ENCODE measurements at regions not wholly inside any gene's neighbourhood (a gene's known extent, or its start where the extent isn't known, plus 50 kb on each side); places are given as distances from the start of the nearest gene placed in this dataset.

DNA sequence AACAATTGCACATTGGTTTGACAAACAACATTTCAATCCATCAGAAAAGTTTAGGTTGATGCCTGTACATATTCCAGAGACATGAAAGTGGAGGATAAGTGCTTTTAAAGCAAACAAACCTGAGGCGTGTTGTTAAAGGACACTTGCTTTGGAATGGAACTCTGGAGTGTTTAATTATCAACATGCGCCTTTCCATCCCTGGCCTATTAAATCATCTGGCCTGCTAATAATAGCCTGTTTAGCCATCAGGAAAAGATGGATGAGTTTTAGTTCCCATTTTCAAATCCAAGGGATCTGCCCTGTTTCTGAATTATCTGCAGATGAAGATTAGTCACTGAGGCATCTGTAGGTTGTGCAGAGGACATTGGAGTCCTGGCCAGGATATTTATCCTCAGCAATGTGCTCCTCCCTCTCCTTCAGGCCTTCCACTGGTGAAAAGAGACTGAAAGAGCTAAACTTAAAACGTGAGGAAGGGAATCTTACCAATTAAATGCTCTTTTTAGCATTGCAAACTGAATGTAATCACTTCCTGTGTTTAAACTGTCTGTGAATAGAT is 388.9 kb downstream of the PPARGC1A start:
- no peaks in the 10 kb centered on the region for H3K27me3 ChIP-seq (ENCODE audit: control insufficient read depth, insufficient read depth, low read length)
- in situ Hi-C loops (cut with HindIII; ENCODE audit: low pct_unique_long_range_greater_than_20kb, low sequenced_read_pairs): no loop called here
- intact Hi-C loops (cut with micrococcal nuclease; ENCODE audit: unreplicated experiment): no loop called here
- no peak overlapping the region for H3K4me3 ChIP-seq (ENCODE audit: low read depth in 2 of 2, low read length in 2 of 2)
- TF ChIP-seq SIN3A (IDR thresholded peaks at IDR 0.05; ENCODE audit: borderline replicate concordance, insufficient read depth, low read depth, low read length): no peak
- TF ChIP-seq, protein P1, sequence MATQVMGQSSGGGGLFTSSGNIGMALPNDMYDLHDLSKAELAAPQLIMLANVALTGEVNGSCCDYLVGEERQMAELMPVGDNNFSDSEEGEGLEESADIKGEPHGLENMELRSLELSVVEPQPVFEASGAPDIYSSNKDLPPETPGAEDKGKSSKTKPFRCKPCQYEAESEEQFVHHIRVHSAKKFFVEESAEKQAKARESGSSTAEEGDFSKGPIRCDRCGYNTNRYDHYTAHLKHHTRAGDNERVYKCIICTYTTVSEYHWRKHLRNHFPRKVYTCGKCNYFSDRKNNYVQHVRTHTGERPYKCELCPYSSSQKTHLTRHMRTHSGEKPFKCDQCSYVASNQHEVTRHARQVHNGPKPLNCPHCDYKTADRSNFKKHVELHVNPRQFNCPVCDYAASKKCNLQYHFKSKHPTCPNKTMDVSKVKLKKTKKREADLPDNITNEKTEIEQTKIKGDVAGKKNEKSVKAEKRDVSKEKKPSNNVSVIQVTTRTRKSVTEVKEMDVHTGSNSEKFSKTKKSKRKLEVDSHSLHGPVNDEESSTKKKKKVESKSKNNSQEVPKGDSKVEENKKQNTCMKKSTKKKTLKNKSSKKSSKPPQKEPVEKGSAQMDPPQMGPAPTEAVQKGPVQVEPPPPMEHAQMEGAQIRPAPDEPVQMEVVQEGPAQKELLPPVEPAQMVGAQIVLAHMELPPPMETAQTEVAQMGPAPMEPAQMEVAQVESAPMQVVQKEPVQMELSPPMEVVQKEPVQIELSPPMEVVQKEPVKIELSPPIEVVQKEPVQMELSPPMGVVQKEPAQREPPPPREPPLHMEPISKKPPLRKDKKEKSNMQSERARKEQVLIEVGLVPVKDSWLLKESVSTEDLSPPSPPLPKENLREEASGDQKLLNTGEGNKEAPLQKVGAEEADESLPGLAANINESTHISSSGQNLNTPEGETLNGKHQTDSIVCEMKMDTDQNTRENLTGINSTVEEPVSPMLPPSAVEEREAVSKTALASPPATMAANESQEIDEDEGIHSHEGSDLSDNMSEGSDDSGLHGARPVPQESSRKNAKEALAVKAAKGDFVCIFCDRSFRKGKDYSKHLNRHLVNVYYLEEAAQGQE (IDR thresholded peaks at IDR 0.05; ENCODE audit: insufficient read depth in 1 of 2, low read depth in 2 of 2, low read length in 1 of 2): no peak
- no peak for TF ChIP-seq TCF7L2 (IDR thresholded peaks at IDR 0.05; ENCODE audit: low read depth, low read length)
- TF ChIP-seq, protein P2, sequence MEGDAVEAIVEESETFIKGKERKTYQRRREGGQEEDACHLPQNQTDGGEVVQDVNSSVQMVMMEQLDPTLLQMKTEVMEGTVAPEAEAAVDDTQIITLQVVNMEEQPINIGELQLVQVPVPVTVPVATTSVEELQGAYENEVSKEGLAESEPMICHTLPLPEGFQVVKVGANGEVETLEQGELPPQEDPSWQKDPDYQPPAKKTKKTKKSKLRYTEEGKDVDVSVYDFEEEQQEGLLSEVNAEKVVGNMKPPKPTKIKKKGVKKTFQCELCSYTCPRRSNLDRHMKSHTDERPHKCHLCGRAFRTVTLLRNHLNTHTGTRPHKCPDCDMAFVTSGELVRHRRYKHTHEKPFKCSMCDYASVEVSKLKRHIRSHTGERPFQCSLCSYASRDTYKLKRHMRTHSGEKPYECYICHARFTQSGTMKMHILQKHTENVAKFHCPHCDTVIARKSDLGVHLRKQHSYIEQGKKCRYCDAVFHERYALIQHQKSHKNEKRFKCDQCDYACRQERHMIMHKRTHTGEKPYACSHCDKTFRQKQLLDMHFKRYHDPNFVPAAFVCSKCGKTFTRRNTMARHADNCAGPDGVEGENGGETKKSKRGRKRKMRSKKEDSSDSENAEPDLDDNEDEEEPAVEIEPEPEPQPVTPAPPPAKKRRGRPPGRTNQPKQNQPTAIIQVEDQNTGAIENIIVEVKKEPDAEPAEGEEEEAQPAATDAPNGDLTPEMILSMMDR (IDR thresholded peaks at IDR 0.05): no peak
- TF ChIP-seq POLR2AphosphoS5 (IDR thresholded peaks at IDR 0.05; ENCODE audit: low read depth, low read length): no peak
- no TSS peak for BruUV-seq (replicated peaks)
- DNase-seq (ENCODE audit: low read depth, low spot score): no peak
- ChIA-PET POLR2A (no interaction called here), CTCF (no interaction called here)
- no peak for ATAC-seq
- H3K9me3 ChIP-seq (ENCODE audit: control insufficient read depth, insufficient read depth, low read depth, low read length): no peaks in the 10 kb centered on the region
- no peaks in the 10 kb centered on the region for H3K36me3 ChIP-seq (ENCODE audit: control insufficient read depth, insufficient read depth, low read length)
- H3K4me1 ChIP-seq (ENCODE audit: control insufficient read depth, insufficient read depth, low read length): no peaks in the 10 kb centered on the region
- no peak overlapping the region for H3K27ac ChIP-seq (ENCODE audit: low read length)

DNA sequence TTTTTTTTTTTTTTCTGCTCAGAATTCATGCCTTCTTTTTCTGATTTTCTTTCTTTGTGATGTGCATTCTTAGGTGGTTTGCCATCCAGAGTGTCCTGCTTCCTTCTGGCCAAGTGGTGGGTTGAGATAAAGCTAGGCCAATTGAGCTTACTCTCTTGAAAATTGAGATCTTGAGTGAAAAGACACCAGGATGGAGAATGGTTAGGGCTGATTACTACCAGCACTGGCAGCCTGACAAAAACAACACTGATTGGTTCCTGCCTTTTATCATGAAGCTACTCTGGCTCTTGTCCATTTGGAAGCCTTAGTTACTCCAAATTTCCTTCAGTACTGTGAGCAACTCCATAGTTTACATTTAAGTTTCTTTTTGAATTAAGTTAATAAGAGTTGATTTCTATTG is 404.0 kb downstream of the PPARGC1A start:
- intact Hi-C loops (cut with micrococcal nuclease; ENCODE audit: unreplicated experiment) (no loop called here), in situ Hi-C loops (cut with HindIII; ENCODE audit: low pct_unique_long_range_greater_than_20kb, low sequenced_read_pairs) (no loop called here)
- no peaks in the 10 kb centered on the region for H3K27me3 ChIP-seq (ENCODE audit: control insufficient read depth, insufficient read depth, low read length)
- DNase-seq (ENCODE audit: low read depth, low spot score) (no peak), ATAC-seq (no peak)
- no peak overlapping the region for H3K27ac ChIP-seq (ENCODE audit: low read length)
- TF ChIP-seq, protein P2 (IDR thresholded peaks at IDR 0.05): no peak
- TF ChIP-seq TCF7L2 (IDR thresholded peaks at IDR 0.05; ENCODE audit: low read depth, low read length) (no peak), SIN3A (IDR thresholded peaks at IDR 0.05; ENCODE audit: borderline replicate concordance, insufficient read depth, low read depth, low read length) (no peak), POLR2AphosphoS5 (IDR thresholded peaks at IDR 0.05; ENCODE audit: low read depth, low read length) (no peak)
- TF ChIP-seq, protein P1 (IDR thresholded peaks at IDR 0.05; ENCODE audit: insufficient read depth in 1 of 2, low read depth in 2 of 2, low read length in 1 of 2): no peak
- H3K4me1 ChIP-seq (ENCODE audit: control insufficient read depth, insufficient read depth, low read length): no peaks in the 10 kb centered on the region
- ChIA-PET CTCF (no interaction called here), POLR2A (no interaction called here)
- H3K36me3 ChIP-seq (ENCODE audit: control insufficient read depth, insufficient read depth, low read length): no peaks in the 10 kb centered on the region
- no peaks in the 10 kb centered on the region for H3K9me3 ChIP-seq (ENCODE audit: control insufficient read depth, insufficient read depth, low read depth, low read length)
- BruUV-seq (replicated peaks): no TSS peak
- H3K4me3 ChIP-seq (ENCODE audit: low read depth in 2 of 2, low read length in 2 of 2): no peak overlapping the region
